ENCODE measurements at regions not wholly inside any gene's neighbourhood (a gene's known extent, or its start where the extent isn't known, plus 50 kb on each side); places are given as distances from the start of the nearest gene placed in this dataset.

DNA sequence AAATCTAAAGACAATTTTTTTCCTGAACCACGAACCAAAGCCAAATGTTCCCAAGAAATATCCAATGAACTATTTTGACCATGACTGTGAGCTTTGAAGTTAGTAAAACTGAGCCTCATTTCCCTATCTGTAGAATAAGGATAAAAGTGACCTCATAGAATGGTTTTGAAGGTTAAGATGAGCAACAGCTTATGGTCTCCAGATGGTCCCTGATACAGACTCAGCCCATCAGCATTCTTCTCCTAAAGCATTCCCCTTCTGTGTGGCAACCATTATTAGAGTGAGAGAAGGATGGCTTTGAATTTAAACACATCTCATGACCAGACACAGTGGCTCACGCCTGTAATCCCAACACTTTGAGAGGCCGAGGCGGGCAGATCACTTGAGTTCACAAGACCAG lies 70.1 kb downstream of the COPRS start:
- H3K36me3 Mint-ChIP-seq: no peaks in the 10 kb centered on the region
- no peak overlapping the region for H3K4me3 Mint-ChIP-seq
- H3K9me3 Mint-ChIP-seq: no peaks in the 10 kb centered on the region
- no peak for DNase-seq (ENCODE audit: low spot score in 2 of 2, unreplicated experiment in 2 of 2)
- H3K27me3 Mint-ChIP-seq (ENCODE audit: low read depth): peaks cover 4% of the 10 kb centered on the region
- peak overlapping the region; percentile 84 for H3K27ac Mint-ChIP-seq
- H3K4me1 Mint-ChIP-seq: peaks cover 12% of the 10 kb centered on the region
- TF ChIP-seq, protein P1, sequence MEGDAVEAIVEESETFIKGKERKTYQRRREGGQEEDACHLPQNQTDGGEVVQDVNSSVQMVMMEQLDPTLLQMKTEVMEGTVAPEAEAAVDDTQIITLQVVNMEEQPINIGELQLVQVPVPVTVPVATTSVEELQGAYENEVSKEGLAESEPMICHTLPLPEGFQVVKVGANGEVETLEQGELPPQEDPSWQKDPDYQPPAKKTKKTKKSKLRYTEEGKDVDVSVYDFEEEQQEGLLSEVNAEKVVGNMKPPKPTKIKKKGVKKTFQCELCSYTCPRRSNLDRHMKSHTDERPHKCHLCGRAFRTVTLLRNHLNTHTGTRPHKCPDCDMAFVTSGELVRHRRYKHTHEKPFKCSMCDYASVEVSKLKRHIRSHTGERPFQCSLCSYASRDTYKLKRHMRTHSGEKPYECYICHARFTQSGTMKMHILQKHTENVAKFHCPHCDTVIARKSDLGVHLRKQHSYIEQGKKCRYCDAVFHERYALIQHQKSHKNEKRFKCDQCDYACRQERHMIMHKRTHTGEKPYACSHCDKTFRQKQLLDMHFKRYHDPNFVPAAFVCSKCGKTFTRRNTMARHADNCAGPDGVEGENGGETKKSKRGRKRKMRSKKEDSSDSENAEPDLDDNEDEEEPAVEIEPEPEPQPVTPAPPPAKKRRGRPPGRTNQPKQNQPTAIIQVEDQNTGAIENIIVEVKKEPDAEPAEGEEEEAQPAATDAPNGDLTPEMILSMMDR (IDR thresholded peaks at IDR 0.05; ENCODE audit: unreplicated experiment): no peak

DNA sequence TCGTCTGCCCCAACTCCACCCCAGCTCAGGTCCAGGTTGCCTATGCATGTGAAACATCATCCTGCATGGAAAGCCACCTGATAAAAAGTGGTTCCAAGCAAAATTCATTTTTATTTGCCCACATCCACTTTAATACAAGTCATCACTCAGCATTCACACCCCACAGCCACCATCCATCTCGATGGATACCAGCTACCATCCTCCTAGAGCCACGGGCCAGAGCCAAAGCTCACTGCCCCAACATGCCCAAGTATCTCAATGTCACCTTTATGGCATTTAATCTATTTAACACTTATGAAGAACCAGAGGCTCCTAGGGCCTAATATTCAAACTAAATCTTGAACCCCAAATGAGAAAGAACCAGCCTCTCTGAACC lies 70.5 kb downstream of the COPRS start:
- peaks cover 4% of the 10 kb centered on the region for H3K27me3 Mint-ChIP-seq (ENCODE audit: low read depth)
- TF ChIP-seq, protein P1 (IDR thresholded peaks at IDR 0.05; ENCODE audit: unreplicated experiment): no peak
- H3K9me3 Mint-ChIP-seq: no peaks in the 10 kb centered on the region
- DNase-seq (ENCODE audit: low spot score in 2 of 2, unreplicated experiment in 2 of 2): no peak
- H3K27ac Mint-ChIP-seq: peak overlapping the region; percentile 84
- H3K4me1 Mint-ChIP-seq: peaks cover 12% of the 10 kb centered on the region
- no peaks in the 10 kb centered on the region for H3K36me3 Mint-ChIP-seq
- no peak overlapping the region for H3K4me3 Mint-ChIP-seq

DNA sequence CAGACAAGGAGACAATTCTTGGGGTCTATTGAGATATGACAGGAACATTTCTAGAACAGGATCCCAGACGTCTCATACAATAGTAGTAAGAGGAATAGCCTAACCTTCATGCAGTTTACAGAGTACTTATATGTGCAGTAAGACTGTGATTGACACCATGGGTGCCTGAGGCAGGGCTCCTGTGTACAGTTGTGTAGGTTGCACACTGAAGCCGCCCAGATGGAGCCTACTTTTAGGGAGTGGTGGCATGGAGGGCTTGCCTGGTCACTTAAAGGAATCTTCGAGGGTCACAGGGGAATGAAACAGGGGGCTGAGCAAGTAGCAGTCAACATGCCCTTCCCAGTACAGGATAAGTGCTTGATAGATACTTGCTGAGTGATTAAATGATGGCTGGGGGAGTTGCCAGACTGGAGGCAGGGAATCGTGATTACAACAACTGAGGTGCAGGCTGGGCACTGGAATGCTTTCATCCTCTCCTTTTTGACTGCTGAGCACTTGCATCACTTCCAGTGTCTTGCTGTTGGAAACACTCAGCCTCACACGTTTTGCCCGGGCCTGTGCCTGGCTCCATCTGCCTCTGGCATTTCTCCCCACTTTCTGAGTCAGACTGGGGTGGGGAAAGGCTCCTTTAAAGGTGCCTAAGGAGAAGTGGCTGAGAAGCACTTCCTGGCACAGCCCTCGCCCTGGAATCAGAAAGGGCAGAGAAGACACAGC lies 71.0 kb downstream of the COPRS start:
- no peak for DNase-seq (ENCODE audit: low spot score in 2 of 2, unreplicated experiment in 2 of 2)
- H3K9me3 Mint-ChIP-seq: no peaks in the 10 kb centered on the region
- peaks cover 5% of the 10 kb centered on the region for H3K27me3 Mint-ChIP-seq (ENCODE audit: low read depth)
- TF ChIP-seq, protein P1 (IDR thresholded peaks at IDR 0.05; ENCODE audit: unreplicated experiment): no peak
- H3K4me3 Mint-ChIP-seq: no peak overlapping the region
- H3K27ac Mint-ChIP-seq: peak overlapping the region; percentile 84
- peaks cover 12% of the 10 kb centered on the region for H3K4me1 Mint-ChIP-seq
- H3K36me3 Mint-ChIP-seq: no peaks in the 10 kb centered on the region

DNA sequence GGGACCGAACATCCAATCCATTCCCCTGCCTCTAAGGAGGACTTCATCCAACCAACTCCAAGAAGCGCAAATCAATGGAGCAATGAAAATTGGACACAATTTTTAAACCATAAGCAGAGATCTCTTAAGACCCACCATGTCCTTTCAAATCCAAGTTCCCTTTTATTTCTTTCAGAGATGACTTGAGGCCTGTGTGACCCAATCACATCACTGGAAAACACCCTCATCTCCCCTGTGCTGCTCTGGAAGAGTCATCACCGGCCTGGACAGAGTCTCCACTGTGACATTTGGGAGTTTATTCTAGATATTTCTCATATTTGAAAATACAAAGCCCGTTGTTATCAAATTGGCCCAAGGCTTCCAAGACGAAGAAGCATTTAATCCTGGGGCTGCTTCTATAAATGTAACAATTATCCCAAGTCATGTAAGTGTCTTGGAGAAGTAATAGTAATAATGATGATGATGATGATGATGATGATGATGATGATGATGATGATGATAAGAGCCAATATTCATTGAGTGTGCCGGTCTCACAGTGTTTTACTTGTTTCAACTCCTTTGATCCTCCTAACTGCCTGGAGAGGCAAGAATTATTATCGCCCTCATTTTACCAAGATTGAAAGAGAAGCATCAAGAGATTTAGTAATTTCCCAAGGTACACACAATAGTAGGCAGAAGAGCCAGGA lies 72.1 kb downstream of the COPRS start:
- TF ChIP-seq, protein P1 (IDR thresholded peaks at IDR 0.05; ENCODE audit: unreplicated experiment): no peak
- Mint-ChIP-seq H3K4me3 (no peak overlapping the region), H3K4me1 (peaks cover 12% of the 10 kb centered on the region), H3K27me3 (ENCODE audit: low read depth) (peaks cover 9% of the 10 kb centered on the region), H3K36me3 (no peaks in the 10 kb centered on the region), H3K9me3 (no peaks in the 10 kb centered on the region), H3K27ac (no peak overlapping the region)
- no peak for DNase-seq (ENCODE audit: low spot score in 2 of 2, unreplicated experiment in 2 of 2)

DNA sequence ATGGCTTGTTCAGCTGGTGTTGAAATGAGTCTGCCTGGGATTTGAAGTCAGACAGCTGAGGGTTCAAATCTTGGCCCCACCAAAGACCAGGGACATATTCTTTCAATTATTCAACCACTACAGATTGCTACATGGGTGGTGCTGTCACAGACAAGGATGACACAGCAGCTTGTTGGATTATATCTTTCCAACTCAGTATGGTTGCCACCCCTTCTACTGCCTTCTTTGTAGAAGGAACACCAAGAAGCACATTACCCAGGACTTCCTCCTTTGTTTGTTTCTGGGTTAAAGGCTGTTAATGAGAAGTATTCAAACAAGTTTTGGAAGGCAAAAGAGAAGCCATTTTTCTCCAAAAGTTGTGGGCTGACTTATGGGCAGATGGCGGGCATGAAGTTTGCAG lies 78.6 kb downstream of the COPRS start:
- peaks cover 11% of the 10 kb centered on the region for H3K27me3 Mint-ChIP-seq (ENCODE audit: low read depth)
- H3K27ac Mint-ChIP-seq: no peak overlapping the region
- DNase-seq (ENCODE audit: low spot score in 2 of 2, unreplicated experiment in 2 of 2): no peak
- H3K9me3 Mint-ChIP-seq: no peaks in the 10 kb centered on the region
- TF ChIP-seq, protein P1 (IDR thresholded peaks at IDR 0.05; ENCODE audit: unreplicated experiment): no peak
- H3K36me3 Mint-ChIP-seq: no peaks in the 10 kb centered on the region
- no peak overlapping the region for H3K4me3 Mint-ChIP-seq
- H3K4me1 Mint-ChIP-seq: no peaks in the 10 kb centered on the region
